Panc1 (cell line): ENCODE measurements at regions not wholly inside any gene's neighbourhood (a gene's known extent, or its start where the extent isn't known, plus 50 kb on each side); places are given as distances from the start of the nearest gene placed in this dataset.

Source experiments
- ATAC-seq: fragments of 200-7000 bp; cut with Tn5 transposase; 2 replicates; pipeline ENCODE4 v1.9.1; 2020; ENCODE audit warnings: mild to moderate bottlenecking, moderate library complexity
- BruUV-seq: library from RNA; stranded (reverse); fragments of 400-500 nt; replicated peaks from 2 replicates; lab custom pipeline; 2021; lab: Mats Ljungman, UMichigan
- CTCF ChIA-PET: fragments of 300-600 bp; sonication (Branson Sonifier 250); formaldehyde crosslinking; loops from one replicate; lab custom pipeline; 2022; ENCODE audit warnings: antibody characterized with exemption; lab: Charles Lee
- POLR2A ChIA-PET: fragments of 300-600 bp; sonication (Branson Sonifier 250); formaldehyde crosslinking; loops from one replicate; lab custom pipeline; 2022; ENCODE audit warnings: antibody characterized with exemption; lab: Charles Lee
- DNase-seq: peaks from one replicate; pipeline ENCODE4 v3.0.0-alpha.2; 2010; ENCODE audit warnings: low read depth, low spot score
- H3K27ac ChIP-seq: 2 replicates; pipeline ENCODE4 v1.5.1; 2011; ENCODE audit warnings: mild to moderate bottlenecking, low read length, inconsistent platforms
- H3K27me3 ChIP-seq: fragments of 200-500 bp; sonication (Bioruptor generic); 2 replicates; pipeline ENCODE4 v1.6.0; 2014; ENCODE audit warnings: low read length, inconsistent platforms; ENCODE audit not compliant: control insufficient read depth, insufficient read depth
- H3K36me3 ChIP-seq: fragments of 200-500 bp; sonication (Bioruptor generic); 2 replicates; pipeline ENCODE4 v1.5.1; 2014; ENCODE audit warnings: inconsistent platforms, mild to moderate bottlenecking, low read length, moderate library complexity; ENCODE audit not compliant: control insufficient read depth, insufficient read depth
- H3K4me1 ChIP-seq: 2 replicates; pipeline ENCODE4 v1.5.1; 2011; ENCODE audit warnings: inconsistent platforms, mild to moderate bottlenecking, low read length, moderate library complexity; ENCODE audit not compliant: control insufficient read depth, insufficient read depth
- H3K4me3 ChIP-seq, 2 experiments: 2 replicates each; pipeline ENCODE4 v1.5.1; 2011 to 2012; ENCODE audit warnings: low read depth in 2 of 2, low read length in 2 of 2, mild to moderate bottlenecking in 2 of 2, inconsistent platforms in 1 of 2, moderate library complexity in 1 of 2
- H3K9me3 ChIP-seq: fragments of 200-500 bp; sonication (Bioruptor generic); 2 replicates; pipeline ENCODE4 v1.5.1; 2014; ENCODE audit warnings: low read depth, mild to moderate bottlenecking, inconsistent platforms, low read length, moderate library complexity; ENCODE audit not compliant: control insufficient read depth, insufficient read depth
- POLR2AphosphoS5 ChIP-seq: IDR thresholded peaks from 2 replicates; pipeline ENCODE4 v1.6.1; 2012; ENCODE audit warnings: mild to moderate bottlenecking, low read depth, low read length, moderate library complexity
- SIN3A ChIP-seq: IDR thresholded peaks from 2 replicates; pipeline ENCODE4 v1.6.1; 2012; ENCODE audit warnings: low read depth, mild to moderate bottlenecking, low read length, moderate library complexity, borderline replicate concordance; ENCODE audit not compliant: insufficient read depth
- TCF7L2 ChIP-seq: IDR thresholded peaks from 2 replicates; pipeline ENCODE4 v1.6.1; 2011; ENCODE audit warnings: mild to moderate bottlenecking, low read depth, low read length, inconsistent platforms
- in situ Hi-C: cut with HindIII; loops from 2 replicates; pipeline ENCODE4 v1.10.0; 2016; ENCODE audit warnings: low sequenced_read_pairs, low pct_unique_long_range_greater_than_20kb
- intact Hi-C: fragments of 100-400 bp; cut with micrococcal nuclease; formaldehyde crosslinking; loops from one replicate; pipeline ENCODE4 v1.10.0; 2022; ENCODE audit not compliant: unreplicated experiment
- TF ChIP-seq, protein P1 (sequence below), 2 experiments: IDR thresholded peaks; 2 replicates each; pipeline ENCODE4 v1.6.1; 2011 to 2012; ENCODE audit warnings: low read depth in 2 of 2, control low read depth in 1 of 2, low read length in 1 of 2, mild to moderate bottlenecking in 1 of 2, moderate library complexity in 1 of 2; ENCODE audit not compliant: insufficient read depth in 1 of 2
- TF ChIP-seq, protein P2 (sequence below): fragments of 450-650 bp; IDR thresholded peaks from 2 replicates; pipeline ENCODE4 v1.5.1; 2017; ENCODE audit warnings: mild to moderate bottlenecking

DNA sequence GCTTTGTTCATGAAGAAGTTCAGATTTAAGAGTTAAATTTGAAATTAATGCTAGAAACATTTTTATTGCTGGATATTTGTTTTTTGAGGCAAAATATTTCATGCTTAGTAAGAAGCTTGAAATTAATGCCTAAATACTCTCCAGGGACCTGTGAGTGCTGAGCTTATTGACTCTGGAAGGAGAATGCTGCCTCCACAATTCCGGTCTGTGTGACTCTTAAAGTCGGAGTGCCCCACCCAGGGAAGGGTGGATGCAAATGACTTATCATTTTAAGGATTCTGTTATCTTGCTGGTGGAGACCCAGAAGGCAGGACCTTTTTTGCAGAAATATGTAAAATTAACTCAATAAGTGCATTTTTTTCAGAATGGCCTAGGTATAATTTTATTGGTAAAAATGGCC is 143.8 kb upstream of the RXFP2 start:
- Histone ChIP-seq H3K4me1 (no peaks in the 10 kb centered on the region), H3K36me3 (no peaks in the 10 kb centered on the region), H3K27me3 (no peaks in the 10 kb centered on the region), H3K9me3 (no peaks in the 10 kb centered on the region), H3K4me3 (no peak overlapping the region), H3K27ac (no peak overlapping the region)
- no TSS peak for BruUV-seq
- in situ Hi-C loops (no loop called here), intact Hi-C loops (no loop called here)
- ATAC-seq = no peak
- no peak for TF ChIP-seq POLR2AphosphoS5
- TF ChIP-seq, protein P1, sequence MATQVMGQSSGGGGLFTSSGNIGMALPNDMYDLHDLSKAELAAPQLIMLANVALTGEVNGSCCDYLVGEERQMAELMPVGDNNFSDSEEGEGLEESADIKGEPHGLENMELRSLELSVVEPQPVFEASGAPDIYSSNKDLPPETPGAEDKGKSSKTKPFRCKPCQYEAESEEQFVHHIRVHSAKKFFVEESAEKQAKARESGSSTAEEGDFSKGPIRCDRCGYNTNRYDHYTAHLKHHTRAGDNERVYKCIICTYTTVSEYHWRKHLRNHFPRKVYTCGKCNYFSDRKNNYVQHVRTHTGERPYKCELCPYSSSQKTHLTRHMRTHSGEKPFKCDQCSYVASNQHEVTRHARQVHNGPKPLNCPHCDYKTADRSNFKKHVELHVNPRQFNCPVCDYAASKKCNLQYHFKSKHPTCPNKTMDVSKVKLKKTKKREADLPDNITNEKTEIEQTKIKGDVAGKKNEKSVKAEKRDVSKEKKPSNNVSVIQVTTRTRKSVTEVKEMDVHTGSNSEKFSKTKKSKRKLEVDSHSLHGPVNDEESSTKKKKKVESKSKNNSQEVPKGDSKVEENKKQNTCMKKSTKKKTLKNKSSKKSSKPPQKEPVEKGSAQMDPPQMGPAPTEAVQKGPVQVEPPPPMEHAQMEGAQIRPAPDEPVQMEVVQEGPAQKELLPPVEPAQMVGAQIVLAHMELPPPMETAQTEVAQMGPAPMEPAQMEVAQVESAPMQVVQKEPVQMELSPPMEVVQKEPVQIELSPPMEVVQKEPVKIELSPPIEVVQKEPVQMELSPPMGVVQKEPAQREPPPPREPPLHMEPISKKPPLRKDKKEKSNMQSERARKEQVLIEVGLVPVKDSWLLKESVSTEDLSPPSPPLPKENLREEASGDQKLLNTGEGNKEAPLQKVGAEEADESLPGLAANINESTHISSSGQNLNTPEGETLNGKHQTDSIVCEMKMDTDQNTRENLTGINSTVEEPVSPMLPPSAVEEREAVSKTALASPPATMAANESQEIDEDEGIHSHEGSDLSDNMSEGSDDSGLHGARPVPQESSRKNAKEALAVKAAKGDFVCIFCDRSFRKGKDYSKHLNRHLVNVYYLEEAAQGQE (IDR thresholded peaks at IDR 0.05; ENCODE audit: insufficient read depth in 1 of 2, low read depth in 2 of 2, low read length in 1 of 2) = no peak
- TF ChIP-seq TCF7L2 = no peak
- TF ChIP-seq, protein P2, sequence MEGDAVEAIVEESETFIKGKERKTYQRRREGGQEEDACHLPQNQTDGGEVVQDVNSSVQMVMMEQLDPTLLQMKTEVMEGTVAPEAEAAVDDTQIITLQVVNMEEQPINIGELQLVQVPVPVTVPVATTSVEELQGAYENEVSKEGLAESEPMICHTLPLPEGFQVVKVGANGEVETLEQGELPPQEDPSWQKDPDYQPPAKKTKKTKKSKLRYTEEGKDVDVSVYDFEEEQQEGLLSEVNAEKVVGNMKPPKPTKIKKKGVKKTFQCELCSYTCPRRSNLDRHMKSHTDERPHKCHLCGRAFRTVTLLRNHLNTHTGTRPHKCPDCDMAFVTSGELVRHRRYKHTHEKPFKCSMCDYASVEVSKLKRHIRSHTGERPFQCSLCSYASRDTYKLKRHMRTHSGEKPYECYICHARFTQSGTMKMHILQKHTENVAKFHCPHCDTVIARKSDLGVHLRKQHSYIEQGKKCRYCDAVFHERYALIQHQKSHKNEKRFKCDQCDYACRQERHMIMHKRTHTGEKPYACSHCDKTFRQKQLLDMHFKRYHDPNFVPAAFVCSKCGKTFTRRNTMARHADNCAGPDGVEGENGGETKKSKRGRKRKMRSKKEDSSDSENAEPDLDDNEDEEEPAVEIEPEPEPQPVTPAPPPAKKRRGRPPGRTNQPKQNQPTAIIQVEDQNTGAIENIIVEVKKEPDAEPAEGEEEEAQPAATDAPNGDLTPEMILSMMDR = no peak
- no peak for TF ChIP-seq SIN3A
- no peak for DNase-seq
- POLR2A ChIA-PET = no interaction called here
- CTCF ChIA-PET = no interaction called here

DNA sequence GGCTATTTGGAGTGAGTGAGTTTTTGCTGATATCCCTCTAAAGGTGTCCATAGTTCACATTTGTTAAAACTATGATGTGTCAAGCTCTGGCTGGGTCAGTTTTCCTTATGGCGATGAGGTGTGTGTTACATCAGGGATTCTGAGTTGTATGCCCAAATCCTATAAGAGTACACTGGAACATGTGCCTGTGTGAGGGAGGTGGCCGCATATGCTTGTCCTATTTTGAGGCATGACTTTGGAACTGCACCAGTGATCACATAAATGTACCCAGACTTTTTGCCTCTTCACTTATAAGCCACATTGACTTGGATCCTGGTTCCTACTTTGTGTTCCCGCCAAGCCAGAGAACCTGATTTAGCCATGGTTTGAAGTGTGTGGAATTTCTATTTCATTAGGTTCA is 140.3 kb upstream of the RXFP2 start:
- Histone ChIP-seq H3K4me1 (no peaks in the 10 kb centered on the region), H3K27ac (no peak overlapping the region), H3K4me3 (no peak overlapping the region), H3K27me3 (no peaks in the 10 kb centered on the region), H3K9me3 (no peaks in the 10 kb centered on the region), H3K36me3 (no peaks in the 10 kb centered on the region)
- intact Hi-C loops = no loop called here
- POLR2A ChIA-PET = no interaction called here
- no peak for DNase-seq
- in situ Hi-C loops = no loop called here
- BruUV-seq = no TSS peak
- TF ChIP-seq POLR2AphosphoS5 (no peak), SIN3A (no peak), TCF7L2 (no peak)
- TF ChIP-seq, protein P2 = no peak
- TF ChIP-seq, protein P1 (IDR thresholded peaks at IDR 0.05; ENCODE audit: insufficient read depth in 1 of 2, low read depth in 2 of 2, low read length in 1 of 2) = no peak
- no peak for ATAC-seq
- CTCF ChIA-PET = no interaction called here
